A549 (cell line): ENCODE measurements at regions not wholly inside any gene's neighbourhood (a gene's known extent, or its start where the extent isn't known, plus 50 kb on each side); places are given as distances from the start of the nearest gene placed in this dataset.

ENCODE experiments used
- ATAC-seq, 2 experiments: fragments of 200-7000 bp in 1 of 2; fragments of >200 bp in 1 of 2; cut with Nextera tagmentation in 1 of 2; cut with Tn5 transposase in 1 of 2; 3 replicates each; pipeline versions ENCODE4 v1.8.0 to v1.9.1; 2018 to 2020; ENCODE audit warnings: mild to moderate bottlenecking in 1 of 2, moderate library complexity in 1 of 2
- CTCF ChIA-PET: fragments of 300-600 bp; sonication (Branson Sonifier 250); formaldehyde crosslinking; extraction: SDS; loops from one replicate; lab custom pipeline; 2021; ENCODE audit warnings: antibody characterized with exemption, inconsistent platforms; lab: Yijun Ruan, JAX
- POLR2A ChIA-PET: fragments of 350-600 bp; formaldehyde crosslinking; extraction: SDS; loops from one replicate; lab custom pipeline; 2021; ENCODE audit warnings: antibody characterized with exemption, inconsistent platforms; lab: Yijun Ruan, JAX
- DNase-seq, 2 experiments: peaks; one replicate each; pipeline versions ENCODE4 v3.0.0 to v3.0.0-alpha.2; 2011 to 2016; ENCODE audit warnings: low read depth in 1 of 2, low spot score in 1 of 2
- FAIRE-seq: peaks from 2 replicates; lab custom pipeline; 2011; peaks lifted over from hg19 to GRCh38; lab: Jason Lieb, UNC
- H3K27ac ChIP-seq, 2 experiments: fragments of >200 bp; sonication (Bioruptor Twin); formaldehyde crosslinking; 3 replicates each; pipeline ENCODE4 v1.5.1; 2016 to 2017
- H3K4me1 ChIP-seq: fragments of >200 bp; sonication (Bioruptor Twin); formaldehyde crosslinking; 3 replicates; pipeline ENCODE4 v1.6.1; 2016
- H3K4me2 ChIP-seq: fragments of >200 bp; sonication (Bioruptor Twin); formaldehyde crosslinking; 3 replicates; pipeline ENCODE4 v1.6.1; 2016
- H3K4me3 ChIP-seq: fragments of >200 bp; sonication (Bioruptor Twin); formaldehyde crosslinking; 3 replicates; pipeline ENCODE4 v1.5.1; 2016
- H3K9me3 ChIP-seq: fragments of >200 bp; sonication (Bioruptor Twin); formaldehyde crosslinking; 3 replicates; pipeline ENCODE4 v1.6.1; 2016
- BCL3 ChIP-seq: fragments of >200 bp; sonication (Bioruptor Twin); formaldehyde crosslinking; IDR thresholded peaks from 3 replicates; pipeline ENCODE4 v1.6.1; 2016
- BHLHE40 ChIP-seq: IDR thresholded peaks from 2 replicates; pipeline ENCODE4 v1.6.1; 2012; ENCODE audit warnings: low read depth, low read length, inconsistent platforms
- CBX2 ChIP-seq: fragments of 200-600 bp; sonication (generic); IDR thresholded peaks from 2 replicates; pipeline ENCODE4 v1.6.1; 2016; ENCODE audit warnings: low read depth, mild to moderate bottlenecking, borderline replicate concordance
- CEBPB ChIP-seq, 2 experiments: fragments of >200 bp in 1 of 2; sonication (Bioruptor Twin) in 1 of 2; formaldehyde crosslinking in 1 of 2; IDR thresholded peaks; 2 replicates each; pipeline ENCODE4 v1.6.1; 2012 to 2016
- CHD4 ChIP-seq: fragments of 200-600 bp; sonication (generic); IDR thresholded peaks from 2 replicates; pipeline ENCODE4 v1.6.1; 2016; ENCODE audit warnings: antibody characterized with exemption, mild to moderate bottlenecking, borderline replicate concordance
- CTCF ChIP-seq: fragments of >200 bp; sonication (Bioruptor Twin); formaldehyde crosslinking; IDR thresholded peaks from 3 replicates; pipeline ENCODE4 v1.5.1; 2016
- EHF ChIP-seq: fragments of 250-450 bp; sonication (Bioruptor Pico); IDR thresholded peaks from 2 replicates; pipeline ENCODE4 v1.5.0; 2020; ENCODE audit warnings: mild to moderate bottlenecking
- EHMT2 ChIP-seq: fragments of 200-600 bp; sonication (generic); IDR thresholded peaks from 2 replicates; pipeline ENCODE4 v1.6.1; 2016; ENCODE audit warnings: antibody characterized with exemption, low read depth, mild to moderate bottlenecking, moderate library complexity
- EP300 ChIP-seq, 2 experiments: fragments of >200 bp; sonication (Bioruptor Twin); formaldehyde crosslinking; IDR thresholded peaks; 2 replicates in 1 of 2; 3 replicates in 1 of 2; pipeline ENCODE4 v1.6.1; 2016 to 2017
- ESRRA ChIP-seq: fragments of 150-350 bp; IDR thresholded peaks from 2 replicates; pipeline ENCODE4 v1.6.1; 2014; ENCODE audit warnings: mild to moderate bottlenecking, low read length, borderline replicate concordance
- FOSL2 ChIP-seq, 2 experiments: fragments of 450-650 bp in 1 of 2; fragments of >200 bp in 1 of 2; sonication (Bioruptor Twin) in 1 of 2; formaldehyde crosslinking; IDR thresholded peaks; 2 replicates each; pipeline versions ENCODE4 v1.5.0 to v1.6.1; 2016 to 2020; ENCODE audit warnings: mild to moderate bottlenecking in 1 of 2, moderate library complexity in 1 of 2
- FOXS1 ChIP-seq: fragments of 250-450 bp; sonication (Bioruptor Pico); IDR thresholded peaks from 2 replicates; pipeline ENCODE4 v1.5.0; 2020; ENCODE audit warnings: mild to moderate bottlenecking, moderate library complexity
- HEYL ChIP-seq: fragments of 250-450 bp; sonication (Bioruptor Pico); IDR thresholded peaks from 2 replicates; pipeline ENCODE4 v1.8.0; 2021; ENCODE audit warnings: mild to moderate bottlenecking, moderate library complexity
- HMGXB4 ChIP-seq: fragments of 250-450 bp; sonication (Bioruptor Pico); IDR thresholded peaks from 2 replicates; pipeline ENCODE4 v1.5.0; 2021; ENCODE audit warnings: mild to moderate bottlenecking, moderate library complexity, borderline replicate concordance
- HOXB5 ChIP-seq: fragments of 250-450 bp; sonication (Bioruptor Pico); IDR thresholded peaks from 2 replicates; pipeline ENCODE4 v1.5.0; 2020; ENCODE audit warnings: mild to moderate bottlenecking, moderate library complexity
- JUN ChIP-seq, 2 experiments: fragments of >200 bp; sonication (Bioruptor Twin); formaldehyde crosslinking; IDR thresholded peaks; 2 replicates in 1 of 2; 3 replicates in 1 of 2; pipeline ENCODE4 v1.6.1; 2016 to 2017
- MAX ChIP-seq: IDR thresholded peaks from 2 replicates; pipeline ENCODE4 v1.6.1; 2012
- MAZ ChIP-seq: fragments of 150-350 bp; IDR thresholded peaks from 2 replicates; pipeline ENCODE4 v1.6.1; 2014; ENCODE audit warnings: antibody characterized with exemption, low read depth, low read length, borderline replicate concordance
- NFE2L2 ChIP-seq: fragments of 150-350 bp; conservative IDR thresholded peaks from 2 replicates; pipeline ENCODE4 v1.6.1; 2014; ENCODE audit warnings: low read length
- NPAS2 ChIP-seq: fragments of 250-450 bp; sonication (Bioruptor Pico); IDR thresholded peaks from 2 replicates; pipeline ENCODE4 v1.8.0; 2022; ENCODE audit warnings: mild to moderate bottlenecking, moderate library complexity, borderline replicate concordance
- PBX3 ChIP-seq: IDR thresholded peaks from 2 replicates; pipeline ENCODE4 v1.6.1; 2012
- PHF8 ChIP-seq: fragments of 200-600 bp; sonication (generic); IDR thresholded peaks from 2 replicates; pipeline ENCODE4 v1.6.1; 2016; ENCODE audit warnings: low read depth, mild to moderate bottlenecking, antibody characterized with exemption, moderate library complexity, borderline replicate concordance
- RAD21 ChIP-seq, 2 experiments: fragments of >200 bp in 1 of 2; sonication (Bioruptor Twin) in 1 of 2; formaldehyde crosslinking in 1 of 2; IDR thresholded peaks in 1 of 2; conservative IDR thresholded peaks in 1 of 2; 2 replicates in 1 of 2; 3 replicates in 1 of 2; pipeline ENCODE4 v1.6.1; 2012 to 2018; ENCODE audit warnings: inconsistent platforms in 1 of 2
- RCOR1 ChIP-seq: fragments of 150-350 bp; IDR thresholded peaks from 2 replicates; pipeline ENCODE4 v1.6.1; 2014; ENCODE audit warnings: antibody characterized with exemption, low read length, low read depth
- SMC3 ChIP-seq: fragments of >200 bp; sonication (Bioruptor Twin); formaldehyde crosslinking; IDR thresholded peaks from 3 replicates; pipeline ENCODE4 v1.6.1; 2018; ENCODE audit warnings: inconsistent platforms
- SREBF2 ChIP-seq: fragments of 450-650 bp; IDR thresholded peaks from 2 replicates; pipeline ENCODE4 v1.6.1; 2014; ENCODE audit warnings: mild to moderate bottlenecking, moderate library complexity
- TFCP2L1 ChIP-seq: fragments of 250-450 bp; sonication (Bioruptor Pico); IDR thresholded peaks from 2 replicates; pipeline ENCODE4 v1.5.0; 2021; ENCODE audit warnings: mild to moderate bottlenecking
- USF2 ChIP-seq: fragments of 450-650 bp; IDR thresholded peaks from 2 replicates; pipeline ENCODE4 v1.6.1; 2014; ENCODE audit warnings: antibody characterized with exemption
- ZC3H11A ChIP-seq: fragments of 450-650 bp; IDR thresholded peaks from 2 replicates; pipeline ENCODE4 v1.6.1; 2014; ENCODE audit warnings: antibody characterized with exemption, mild to moderate bottlenecking
- ZFP36 ChIP-seq: fragments of 450-650 bp; IDR thresholded peaks from 2 replicates; pipeline ENCODE4 v1.6.1; 2014; ENCODE audit warnings: borderline replicate concordance; ENCODE audit not compliant: partially characterized antibody
- ZSCAN20 ChIP-seq: fragments of 250-450 bp; sonication (Bioruptor Pico); IDR thresholded peaks from 2 replicates; pipeline ENCODE4 v1.8.0; 2022; ENCODE audit warnings: mild to moderate bottlenecking, moderate library complexity
- WGBS: methylation state at CpG from one replicate; pipeline ENCODE4 v1.1.6; 2017; ENCODE audit errors: missing lambda C conversion rate; 5-methylcytosine and 5-hydroxymethylcytosine counted together

- Histone ChIP-seq H3K4me3 (no peak overlapping the region), H3K27ac (no peak overlapping the region), H3K4me2 (no peak overlapping the region), H3K4me1 (no peaks in the 10 kb centered on the region), H3K9me3 (no peaks in the 10 kb centered on the region)
- TF ChIP-seq PBX3 (no peak), ZC3H11A (no peak), FOXS1 (CRISPR knock-in tag) (no peak), ESRRA (no peak), FOSL2 (IDR thresholded peaks at IDR 0.05) (no peak), FOSL2 (CRISPR knock-in tag; IDR thresholded peaks at IDR 0.05) (no peak), JUN (IDR thresholded peaks at IDR 0.05) (no peak), HMGXB4 (no peak), EHMT2 (no peak), PHF8 (no peak), TFCP2L1 (CRISPR knock-in tag) (no peak), MAZ (no peak), ZSCAN20 (no peak), MAX (no peak), CBX2 (no peak), EHF (CRISPR knock-in tag) (no peak), CHD4 (no peak), HOXB5 (CRISPR knock-in tag) (no peak)
- ATAC-seq (no peak), FAIRE-seq (no peak), DNase-seq (no peak)
- ChIA-PET POLR2A (no interaction called here), CTCF (no interaction called here)
- WGBS, result 94% methylated on average over 7 of the region's 7 CpGs
Measured at GRCh38 chr5:107011605-107012004, 659.1 kb downstream of the EFNA5 start.

GRCh38 chr5:107010060-107010459 is 660.7 kb downstream of the EFNA5 start:
- no peak for ATAC-seq
- Histone ChIP-seq H3K9me3 (no peaks in the 10 kb centered on the region), H3K4me2 (no peak overlapping the region), H3K4me3 (no peak overlapping the region), H3K27ac (no peak overlapping the region), H3K4me1 (no peaks in the 10 kb centered on the region)
- TF ChIP-seq CEBPB (IDR thresholded peaks at IDR 0.05), result no peak
- no peak for TF ChIP-seq TFCP2L1 (CRISPR knock-in tag)
- no peak for TF ChIP-seq BHLHE40
- TF ChIP-seq BCL3, result no peak
- TF ChIP-seq EHMT2, result no peak
- TF ChIP-seq SMC3, result no peak
- TF ChIP-seq CTCF, result no peak
- TF ChIP-seq HEYL (CRISPR knock-in tag), result no peak
- TF ChIP-seq RCOR1, result no peak
- no peak for TF ChIP-seq USF2
- no peak for TF ChIP-seq SREBF2
- TF ChIP-seq RAD21 (conservative IDR thresholded peaks at IDR 0.05 in 1 of 2, IDR thresholded peaks at IDR 0.05 in 1 of 2), result no peak
- TF ChIP-seq NFE2L2, result no peak
- no peak for TF ChIP-seq HOXB5 (CRISPR knock-in tag)
- no peak for TF ChIP-seq NPAS2 (CRISPR knock-in tag)
- no peak for TF ChIP-seq EP300 (IDR thresholded peaks at IDR 0.05)
- no peak for TF ChIP-seq ZFP36
- ChIA-PET POLR2A (no interaction called here), CTCF (no interaction called here)
- DNase-seq, result no peak
- FAIRE-seq, result no peak
- 94% methylated on average over 6 of the region's 6 CpGs for whole genome bisulfite sequencing
